NCI-H2081 (cell line): ENCODE measurements at regions not wholly inside any gene's neighbourhood (a gene's known extent, or its start where the extent isn't known, plus 50 kb on each side); places are given as distances from the start of the nearest gene placed in this dataset.
A peak's percentile ranks its signal among the peaks of the same experiment; 100 is the strongest.
"Not testable (repeated sequence)": the region's sequence is repeated elsewhere in the genome, so short reads cannot be mapped to it uniquely, and the experiment has no call there.

Experiments used
- DNase-seq, 2 experiments: peaks; one replicate each; lab custom pipeline; 2025; lab: John Stamatoyannopoulos, UW

- no peak for DNase-seq
Measured at GRCh38 chr14:83825843-83826242, 1704.1 kb upstream of the FLRT2 start.

- no peak for DNase-seq
Measured at GRCh38 chr14:83826838-83827237, 1703.1 kb upstream of the FLRT2 start.

DNA sequence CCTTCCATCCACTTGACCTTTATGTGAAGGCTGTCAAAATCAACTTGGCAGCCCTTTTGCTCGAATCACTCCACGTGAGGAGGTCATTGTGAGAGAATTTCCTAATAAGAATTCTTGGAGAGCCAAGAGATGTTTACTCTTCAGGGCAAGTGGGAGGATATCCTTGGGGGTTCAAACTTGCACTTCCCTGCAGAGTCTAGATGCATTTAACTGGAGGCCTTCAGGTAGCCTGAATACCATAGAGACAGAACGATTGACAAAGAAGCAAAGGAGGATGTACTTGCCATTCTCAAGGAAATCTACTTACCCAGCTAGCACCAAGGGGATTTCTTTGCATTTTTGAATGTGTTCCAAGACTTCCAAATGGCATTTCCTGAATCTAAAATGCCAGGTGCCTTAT lies 1702.6 kb upstream of the FLRT2 start:
- no peak for DNase-seq

DNA sequence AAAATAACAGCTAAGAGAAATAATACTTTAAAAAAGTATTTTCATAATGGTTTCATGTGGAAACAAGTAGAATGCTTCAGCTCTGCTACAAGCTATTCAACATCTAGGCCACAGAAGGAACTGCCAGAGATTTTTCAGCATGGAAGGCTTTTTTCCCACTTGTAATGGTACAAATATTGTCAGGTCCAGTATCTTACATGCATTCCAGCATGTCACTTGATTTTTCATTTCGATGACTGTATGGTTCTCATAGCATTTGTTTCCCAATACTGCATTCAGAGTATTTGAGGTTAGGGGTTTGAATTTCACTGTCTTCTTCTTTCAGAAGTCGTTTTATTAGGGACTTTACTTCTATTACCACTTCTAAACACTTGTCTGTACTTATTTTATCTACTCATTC lies 1701.5 kb upstream of the FLRT2 start:
- no peak for DNase-seq

- DNase-seq: no peak
Measured at GRCh38 chr14:83830316-83830715, 1699.6 kb upstream of the FLRT2 start.

- DNase-seq: no peak
Measured at GRCh38 chr14:83838226-83838625, 1691.7 kb upstream of the FLRT2 start.

- peak; percentile 11 to 39 for DNase-seq
Measured at GRCh38 chr14:83842547-83842946, 1687.4 kb upstream of the FLRT2 start.

- no peak for DNase-seq
Measured at GRCh38 chr14:83847102-83847501, 1682.8 kb upstream of the FLRT2 start.

- no peak for DNase-seq
Measured at GRCh38 chr14:83850092-83850491, 1679.9 kb upstream of the FLRT2 start.

- no peak for DNase-seq
Measured at GRCh38 chr14:83856334-83856733, 1673.6 kb upstream of the FLRT2 start.

DNA sequence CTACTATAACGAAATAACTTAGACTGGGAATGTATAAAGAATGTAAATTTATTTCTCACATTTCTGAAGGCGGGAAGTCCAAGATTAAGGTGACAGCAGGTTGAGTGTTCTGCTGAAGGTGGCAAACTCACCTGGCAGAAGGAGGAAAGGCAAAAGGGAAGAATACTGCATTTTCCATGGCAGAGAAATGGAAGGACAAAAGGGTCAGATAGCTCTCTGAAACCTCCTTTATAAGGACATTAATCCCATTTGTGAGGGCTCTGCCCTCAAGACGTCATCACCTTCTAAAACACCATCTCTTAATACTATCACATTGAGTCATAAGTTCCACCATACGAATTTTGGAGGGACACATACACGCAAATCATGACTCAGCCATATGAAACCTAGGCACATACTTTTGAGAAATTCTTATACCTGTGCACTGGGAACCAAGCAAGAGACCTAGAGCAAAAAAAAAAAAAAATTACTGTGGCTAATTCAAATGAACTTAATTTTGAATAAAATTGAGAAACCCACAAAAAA lies 1669.3 kb upstream of the FLRT2 start:
- DNase-seq: no peak

GRCh38 chr14:83863042-83863774 lies 1666.7 kb upstream of the FLRT2 start:
- DNase-seq: peak in 1 of 2 experiments; percentile 15

- DNase-seq: no peak
Measured at GRCh38 chr14:83864106-83864505, 1665.8 kb upstream of the FLRT2 start.

DNA sequence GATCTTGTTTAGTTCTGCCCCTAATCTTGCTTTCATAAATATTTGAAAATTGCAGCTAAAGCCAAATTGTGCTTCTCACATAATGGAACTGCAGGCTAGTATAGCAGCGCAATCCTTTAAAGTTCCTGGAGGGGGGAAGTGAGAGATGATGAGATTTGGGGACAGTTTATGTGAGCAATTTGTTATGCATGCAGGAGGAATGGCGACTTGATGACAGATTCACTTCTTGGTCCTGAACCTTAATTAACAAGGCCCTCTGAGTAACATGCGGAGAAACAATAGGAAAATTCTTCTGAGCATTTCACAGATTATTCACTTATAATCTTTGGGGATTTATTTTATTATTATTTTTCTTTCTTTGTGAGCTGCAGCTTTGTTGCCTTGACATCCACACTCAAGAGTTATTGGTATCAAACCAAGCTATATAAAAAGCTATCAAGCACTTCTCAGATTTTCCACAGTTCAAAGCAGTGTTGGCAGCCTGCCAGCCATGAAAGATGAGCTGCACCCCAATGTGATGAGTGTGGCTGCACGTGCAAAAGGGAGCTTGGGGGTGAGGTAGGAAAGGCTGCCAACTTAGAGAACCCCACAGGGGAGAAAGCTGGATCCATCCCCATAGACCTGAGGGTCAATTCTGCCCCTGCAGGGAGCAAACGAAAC lies 1662.2 kb upstream of the FLRT2 start:
- DNase-seq: peak; percentile 11 to 47

DNA sequence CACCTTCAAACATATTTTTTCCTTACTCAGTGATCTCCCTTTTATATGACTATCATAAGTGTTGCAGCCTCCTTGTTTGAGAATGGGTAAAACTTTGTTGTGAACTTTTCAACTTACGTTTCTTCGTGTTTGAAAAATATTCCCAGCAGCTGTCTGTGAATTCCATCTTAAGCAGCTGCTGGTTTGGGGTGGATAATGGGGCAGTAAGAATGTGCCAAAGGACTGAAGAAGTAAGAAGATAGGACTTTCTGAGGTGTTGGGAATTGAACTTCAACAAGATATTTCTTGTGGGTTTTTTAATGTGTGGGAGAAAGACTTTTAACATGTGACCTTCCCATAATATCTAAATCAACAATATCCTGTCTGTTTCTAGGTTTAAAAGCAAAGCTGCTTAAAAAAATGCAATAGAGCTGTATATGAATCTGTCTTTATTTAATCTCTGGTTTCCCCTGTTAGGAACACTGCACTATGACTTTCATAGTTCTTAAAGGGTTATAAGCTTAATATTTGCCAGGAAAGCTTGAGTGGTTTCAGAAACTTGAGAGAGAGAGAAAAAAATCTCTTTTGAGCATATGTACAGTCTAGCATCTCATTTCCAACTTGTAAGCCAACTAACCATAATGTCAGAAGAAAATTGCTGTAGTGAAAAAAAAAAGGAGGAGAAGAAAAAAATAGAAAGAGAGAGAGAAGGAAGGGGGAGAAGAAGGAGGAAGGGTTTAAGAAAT lies 1659.2 kb upstream of the FLRT2 start:
- no peak for DNase-seq

- DNase-seq: no peak
Measured at GRCh38 chr14:83873669-83874068, 1656.3 kb upstream of the FLRT2 start.

DNA sequence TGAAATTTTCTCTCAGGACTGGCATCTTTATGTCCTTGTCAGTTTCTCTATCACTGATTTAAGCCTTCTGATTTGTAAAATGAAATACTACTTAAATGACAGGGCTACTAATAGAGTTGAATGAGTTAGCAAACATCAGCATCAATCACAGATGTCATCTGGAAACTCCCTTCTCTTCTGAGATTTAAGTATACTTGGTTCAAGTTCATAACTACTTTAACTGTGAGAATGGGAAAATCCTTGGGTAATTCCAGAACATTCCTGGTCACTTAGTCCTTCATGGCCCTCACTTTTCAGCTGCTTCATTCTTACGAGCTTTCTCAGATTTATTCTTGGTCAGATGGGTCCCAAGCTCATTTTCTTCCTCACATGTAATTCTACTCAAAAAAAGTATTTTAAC lies 1655.3 kb upstream of the FLRT2 start:
- DNase-seq: no peak

- DNase-seq: no peak
Measured at GRCh38 chr14:83883732-83884131, 1646.2 kb upstream of the FLRT2 start.

GRCh38 chr14:83885837-83886293 lies 1644.1 kb upstream of the FLRT2 start:
- DNase-seq: no peak

DNA sequence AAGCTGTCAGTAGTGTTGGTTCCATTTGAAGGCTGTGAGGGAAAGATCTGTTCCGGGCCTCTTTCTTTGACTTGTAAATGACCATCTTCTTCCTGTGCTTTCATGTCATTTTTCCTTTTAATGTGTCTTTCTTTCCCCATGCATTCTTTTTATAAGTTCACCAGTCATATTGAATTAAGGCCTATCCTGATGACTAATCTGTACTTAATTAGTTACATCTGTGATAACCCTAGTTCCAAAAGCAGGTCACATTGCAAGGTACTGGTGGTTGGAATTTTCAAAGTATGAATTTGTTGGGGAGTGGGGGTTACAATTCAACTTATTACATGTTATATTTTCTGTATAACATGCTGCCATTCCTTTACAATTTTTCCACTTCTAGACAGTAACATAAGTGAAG lies 1642.1 kb upstream of the FLRT2 start:
- DNase-seq: no peak

GRCh38 chr14:83893447-83893846 lies 1636.5 kb upstream of the FLRT2 start:
- no peak for DNase-seq

- DNase-seq: no peak
Measured at GRCh38 chr14:83894568-83894967, 1635.4 kb upstream of the FLRT2 start.

- not testable (repeated sequence) for DNase-seq
Measured at GRCh38 chr14:83898558-83898957, 1631.4 kb upstream of the FLRT2 start.
